GM12878 (cell line): ENCODE measurements at regions not wholly inside any gene's neighbourhood (a gene's known extent, or its start where the extent isn't known, plus 50 kb on each side); places are given as distances from the start of the nearest gene placed in this dataset.

ENCODE experiments used
- ATAC-seq: fragments of 200-7000 bp; cut with Tn5 transposase; 3 replicates; pipeline ENCODE4 v1.9.1; 2020; ENCODE audit warnings: mild to moderate bottlenecking, moderate library complexity
- BruUV-seq: library from RNA; stranded (reverse); fragments of 400-500 nt; replicated peaks from 2 replicates; lab custom pipeline; 2021; lab: Mats Ljungman, UMichigan
- CTCF ChIA-PET: fragments of 300-600 bp; sonication (Branson Sonifier 250); formaldehyde crosslinking; extraction: SDS; loops from one replicate; lab custom pipeline; 2021; ENCODE audit warnings: inconsistent platforms; lab: Yijun Ruan, JAX
- POLR2A ChIA-PET: fragments of 350-600 bp; formaldehyde crosslinking; extraction: SDS; loops from one replicate; lab custom pipeline; 2021; ENCODE audit warnings: inconsistent platforms; lab: Charles Lee
- RAD21 ChIA-PET: fragments of 300-600 bp; sonication (Branson Sonifier 250); formaldehyde crosslinking; loops from one replicate; lab custom pipeline; 2023; ENCODE audit warnings: antibody characterized with exemption; ENCODE audit not compliant: unreplicated experiment; lab: Charles Lee
- SMC1A ChIA-PET: fragments of 300-600 bp; sonication (Branson Sonifier 250); formaldehyde crosslinking; loops from one replicate; lab custom pipeline; 2023; ENCODE audit not compliant: unreplicated experiment, uncharacterized antibody; lab: Charles Lee
- DNase-seq: peaks from one replicate; pipeline ENCODE4 v3.0.0-alpha.2; 2011; ENCODE audit warnings: low read depth, low spot score
- FAIRE-seq: peaks from 3 replicates; lab custom pipeline; 2011; peaks lifted over from hg19 to GRCh38; lab: Jason Lieb, UNC
- H2AFZ ChIP-seq: 2 replicates; pipeline ENCODE4 v1.6.0; 2011; ENCODE audit warnings: low read depth, low read length, control low read depth; ENCODE audit not compliant: control insufficient read depth
- H3K27ac ChIP-seq: 2 replicates; pipeline ENCODE4 v1.5.1; 2011; ENCODE audit warnings: control low read depth; ENCODE audit not compliant: control insufficient read depth, insufficient read depth
- H3K27me3 ChIP-seq, 2 experiments: replicated peaks in 1 of 2; 2 replicates each; pipeline versions ENCODE4 v1.6.0 to v1.6.1; 2011; ENCODE audit warnings: low read length in 1 of 2; ENCODE audit not compliant: control insufficient read depth in 2 of 2, insufficient read depth in 2 of 2
- H3K36me3 ChIP-seq, 2 experiments: 2 replicates each; pipeline ENCODE4 v1.5.1; 2011; ENCODE audit warnings: low read length in 1 of 2; ENCODE audit not compliant: control insufficient read depth in 2 of 2, insufficient read depth in 2 of 2
- H3K4me1 ChIP-seq: 2 replicates; pipeline ENCODE4 v1.6.1; 2011; ENCODE audit warnings: mild to moderate bottlenecking, low read length, moderate library complexity, mixed read lengths; ENCODE audit not compliant: control insufficient read depth, insufficient read depth
- H3K4me2 ChIP-seq: 2 replicates; pipeline ENCODE4 v1.6.0; 2011; ENCODE audit warnings: control low read depth; ENCODE audit not compliant: control insufficient read depth, insufficient read depth
- H3K4me3 ChIP-seq: fragments of 200-600 bp; sonication (generic); 2 replicates; pipeline ENCODE4 v1.5.1; 2016
- H3K79me2 ChIP-seq: 2 replicates; pipeline ENCODE4 v1.6.0; 2011; ENCODE audit warnings: low read length; ENCODE audit not compliant: control insufficient read depth, insufficient read depth
- H3K9ac ChIP-seq: 2 replicates; pipeline ENCODE4 v1.8.0; 2011; ENCODE audit warnings: low read length, control low read depth, mixed read lengths; ENCODE audit not compliant: control insufficient read depth, insufficient read depth
- H3K9me3 ChIP-seq: replicated peaks from 3 replicates; pipeline ENCODE4 v1.5.1; 2011; ENCODE audit warnings: mild to moderate bottlenecking, low read length; ENCODE audit not compliant: control insufficient read depth, insufficient read depth
- H4K20me1 ChIP-seq: 2 replicates; pipeline ENCODE4 v1.6.0; 2011; ENCODE audit not compliant: control insufficient read depth, insufficient read depth
- EGR1 ChIP-seq, 2 experiments: IDR thresholded peaks; 1 replicate in 1 of 2; 2 replicates in 1 of 2; pipeline ENCODE4 v1.6.1; 2011 to 2012; ENCODE audit warnings: low read depth in 2 of 2, low read length in 2 of 2, borderline replicate concordance in 1 of 2, mild to moderate bottlenecking in 1 of 2, moderate library complexity in 1 of 2
- EZH2 ChIP-seq: IDR thresholded peaks from 2 replicates; pipeline ENCODE4 v1.6.1; 2012; ENCODE audit warnings: low read depth, mild to moderate bottlenecking, control low read depth, inconsistent platforms, low read length, borderline replicate concordance; ENCODE audit not compliant: control insufficient read depth
- RELB ChIP-seq: fragments of 450-650 bp; IDR thresholded peaks from 2 replicates; pipeline ENCODE4 v1.6.1; 2017; ENCODE audit warnings: low read depth, mild to moderate bottlenecking, moderate library complexity
- WGBS: methylation state at CpG from one replicate; pipeline ENCODE4 v1.1.6; 2016; ENCODE audit warnings: low lambda C conversion rate; ENCODE audit not compliant: insufficient replicate concordance, insufficient coverage; ENCODE audit errors: missing lambda C conversion rate; 5-methylcytosine and 5-hydroxymethylcytosine counted together
- in situ Hi-C: fragments of 300-500 bp; cut with MboI; formaldehyde crosslinking; loops from 9 replicates; pipeline ENCODE4 v1.14.3; 2018; ENCODE audit warnings: mixed read lengths
- intact Hi-C: fragments of 100-400 bp; cut with micrococcal nuclease; formaldehyde crosslinking; loops from one replicate; pipeline ENCODE4 v1.14.2; 2022; ENCODE audit not compliant: unreplicated experiment
- TF ChIP-seq, protein P1 (sequence below): IDR thresholded peaks from 2 replicates; pipeline ENCODE4 v1.6.1; 2012; ENCODE audit warnings: improper control_type of control experiment, low read depth, low read length; ENCODE audit not compliant: insufficient replicate concordance

GRCh38 chr20:24381886-24382285, 87.5 kb upstream of the SYNDIG1 start (continued):
- TF ChIP-seq, protein P1, sequence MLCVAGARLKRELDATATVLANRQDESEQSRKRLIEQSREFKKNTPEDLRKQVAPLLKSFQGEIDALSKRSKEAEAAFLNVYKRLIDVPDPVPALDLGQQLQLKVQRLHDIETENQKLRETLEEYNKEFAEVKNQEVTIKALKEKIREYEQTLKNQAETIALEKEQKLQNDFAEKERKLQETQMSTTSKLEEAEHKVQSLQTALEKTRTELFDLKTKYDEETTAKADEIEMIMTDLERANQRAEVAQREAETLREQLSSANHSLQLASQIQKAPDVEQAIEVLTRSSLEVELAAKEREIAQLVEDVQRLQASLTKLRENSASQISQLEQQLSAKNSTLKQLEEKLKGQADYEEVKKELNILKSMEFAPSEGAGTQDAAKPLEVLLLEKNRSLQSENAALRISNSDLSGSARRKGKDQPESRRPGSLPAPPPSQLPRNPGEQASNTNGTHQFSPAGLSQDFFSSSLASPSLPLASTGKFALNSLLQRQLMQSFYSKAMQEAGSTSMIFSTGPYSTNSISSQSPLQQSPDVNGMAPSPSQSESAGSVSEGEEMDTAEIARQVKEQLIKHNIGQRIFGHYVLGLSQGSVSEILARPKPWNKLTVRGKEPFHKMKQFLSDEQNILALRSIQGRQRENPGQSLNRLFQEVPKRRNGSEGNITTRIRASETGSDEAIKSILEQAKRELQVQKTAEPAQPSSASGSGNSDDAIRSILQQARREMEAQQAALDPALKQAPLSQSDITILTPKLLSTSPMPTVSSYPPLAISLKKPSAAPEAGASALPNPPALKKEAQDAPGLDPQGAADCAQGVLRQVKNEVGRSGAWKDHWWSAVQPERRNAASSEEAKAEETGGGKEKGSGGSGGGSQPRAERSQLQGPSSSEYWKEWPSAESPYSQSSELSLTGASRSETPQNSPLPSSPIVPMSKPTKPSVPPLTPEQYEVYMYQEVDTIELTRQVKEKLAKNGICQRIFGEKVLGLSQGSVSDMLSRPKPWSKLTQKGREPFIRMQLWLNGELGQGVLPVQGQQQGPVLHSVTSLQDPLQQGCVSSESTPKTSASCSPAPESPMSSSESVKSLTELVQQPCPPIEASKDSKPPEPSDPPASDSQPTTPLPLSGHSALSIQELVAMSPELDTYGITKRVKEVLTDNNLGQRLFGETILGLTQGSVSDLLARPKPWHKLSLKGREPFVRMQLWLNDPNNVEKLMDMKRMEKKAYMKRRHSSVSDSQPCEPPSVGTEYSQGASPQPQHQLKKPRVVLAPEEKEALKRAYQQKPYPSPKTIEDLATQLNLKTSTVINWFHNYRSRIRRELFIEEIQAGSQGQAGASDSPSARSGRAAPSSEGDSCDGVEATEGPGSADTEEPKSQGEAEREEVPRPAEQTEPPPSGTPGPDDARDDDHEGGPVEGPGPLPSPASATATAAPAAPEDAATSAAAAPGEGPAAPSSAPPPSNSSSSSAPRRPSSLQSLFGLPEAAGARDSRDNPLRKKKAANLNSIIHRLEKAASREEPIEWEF, result no peak
- TF ChIP-seq EZH2, result no peak

- Histone ChIP-seq H3K9me3 (no peaks in the 10 kb centered on the region), H3K27me3 (no peaks in the 10 kb centered on the region), H3K4me2 (no peak overlapping the region), H3K4me3 (no peak overlapping the region), H3K9ac (no peak overlapping the region), H4K20me1 (no peaks in the 10 kb centered on the region), H3K36me3 (no peaks in the 10 kb centered on the region), H3K4me1 (no peaks in the 10 kb centered on the region), H3K27ac (no peak overlapping the region), H3K79me2 (no peaks in the 10 kb centered on the region), H2AFZ (no peak overlapping the region)
- no peak for DNase-seq
- RAD21 ChIA-PET, result no interaction called here
- in situ Hi-C loops (no loop called here), intact Hi-C loops (no loop called here)
- no peak for ATAC-seq
- no peak for TF ChIP-seq EGR1 (IDR thresholded peaks at IDR 0.05; ENCODE audit: borderline replicate concordance in 1 of 2, low read depth in 2 of 2, low read length in 2 of 2)
- TF ChIP-seq RELB, result no peak
- FAIRE-seq, result no peak
- SMC1A ChIA-PET, result no interaction called here
- CTCF ChIA-PET, result interaction anchor here (1.3 kb wide), 1 partner anchor 9 kb away, joined by 3 read pairs; no protein-coding TSS in a partner anchor
- POLR2A ChIA-PET, result no interaction called here
- WGBS, result 35% methylated on average over 4 of the region's 4 CpGs
- BruUV-seq, result no TSS peak
Observed at GRCh38 chr20:24379484-24379927, 89.9 kb upstream of the SYNDIG1 start.
